SK-N-SH treated with all-trans-retinoic acid at 6 μM for 48 hours (cell line): ENCODE measurements at regions not wholly inside any gene's neighbourhood (a gene's known extent, or its start where the extent isn't known, plus 50 kb on each side); places are given as distances from the start of the nearest gene placed in this dataset.

Source experiments
- ARNTL ChIP-seq: fragments of 450-650 bp; formaldehyde crosslinking; IDR thresholded peaks from 2 replicates; pipeline ENCODE4 v1.5.0; 2020; ENCODE audit warnings: low read depth, mild to moderate bottlenecking, moderate library complexity, borderline replicate concordance
- ESRRG ChIP-seq: fragments of 250-450 bp; sonication (Bioruptor Pico); IDR thresholded peaks from 2 replicates; pipeline ENCODE4 v1.6.1; 2021; ENCODE audit warnings: mild to moderate bottlenecking
- PATZ1 ChIP-seq: fragments of 250-450 bp; sonication (Bioruptor Pico); IDR thresholded peaks from 2 replicates; pipeline ENCODE4 v1.8.0; 2020; ENCODE audit warnings: mild to moderate bottlenecking, moderate library complexity, borderline replicate concordance
- POU6F1 ChIP-seq: fragments of 250-450 bp; sonication (Bioruptor Pico); IDR thresholded peaks from 2 replicates; pipeline ENCODE4 v1.8.0; 2021; ENCODE audit warnings: low read depth, mild to moderate bottlenecking, moderate library complexity, borderline replicate concordance
- SNAI2 ChIP-seq: fragments of 250-450 bp; sonication (Bioruptor Pico); IDR thresholded peaks from 2 replicates; pipeline ENCODE4 v1.5.0; 2020; ENCODE audit warnings: mild to moderate bottlenecking, moderate library complexity
- ZFP3 ChIP-seq: fragments of 250-450 bp; sonication (Bioruptor Pico); IDR thresholded peaks from 2 replicates; pipeline ENCODE4 v1.5.0; 2020; ENCODE audit warnings: mild to moderate bottlenecking, moderate library complexity
- ZNF8 ChIP-seq: fragments of 450-650 bp; formaldehyde crosslinking; IDR thresholded peaks from 2 replicates; pipeline ENCODE4 v1.5.0; 2020; ENCODE audit warnings: mild to moderate bottlenecking, moderate library complexity

- TF ChIP-seq PATZ1 (CRISPR knock-in tag) (no peak), ZNF8 (CRISPR knock-in tag) (no peak), ARNTL (CRISPR knock-in tag) (no peak), ZFP3 (CRISPR knock-in tag) (no peak), ESRRG (CRISPR knock-in tag) (no peak), SNAI2 (CRISPR knock-in tag) (no peak), POU6F1 (CRISPR knock-in tag) (no peak)
These were observed 217.7 kb downstream of the KLF13 start for GRCh38 chr15:31544361-31544760.
